Breast epithelium (tissue), 4 donors: ENCODE measurements at regions not wholly inside any gene's neighbourhood (a gene's known extent, or its start where the extent isn't known, plus 50 kb on each side); places are given as distances from the start of the nearest gene placed in this dataset.

Experiments used
- DNase-seq, 2 donors: peaks; one replicate each; pipeline ENCODE4 v3.0.0-alpha.2; 2019; ENCODE audit warnings: low spot score in 2 of 2
- H3K27ac ChIP-seq, 2 donors: fragments of 200-600 bp; sonication (generic) in 1 of 2; one replicate each; pipeline ENCODE4 v1.5.1; 2016 to 2019; ENCODE audit warnings: mild to moderate bottlenecking in 1 of 2
- H3K27me3 ChIP-seq, 2 donors: fragments of 200-600 bp; sonication (generic) in 1 of 2; one replicate each; pipeline versions ENCODE4 v1.5.1 to v1.6.0; 2017 to 2019; ENCODE audit warnings: control low read depth in 1 of 2, mild to moderate bottlenecking in 1 of 2
- H3K36me3 ChIP-seq: fragments of 200-600 bp; one replicate; pipeline ENCODE4 v1.5.1; 2019
- H3K4me1 ChIP-seq, 2 donors: fragments of 200-600 bp; sonication (generic); one replicate each; pipeline ENCODE4 v1.5.1; 2016 to 2019; ENCODE audit warnings: control low read depth in 1 of 2
- H3K4me3 ChIP-seq, 3 donors: fragments of 200-600 bp; sonication (generic); 1 replicate in 2 of 3; 2 replicates in 1 of 3; pipeline ENCODE4 v1.5.1; 2016 to 2019; ENCODE audit warnings: mild to moderate bottlenecking in 3 of 3, moderate library complexity in 2 of 3
- H3K9me3 ChIP-seq, 2 donors: fragments of 200-600 bp; sonication (generic) in 1 of 2; one replicate each; pipeline ENCODE4 v1.5.1; 2016 to 2019; ENCODE audit warnings: control low read depth in 1 of 2
- POLR2A ChIP-seq: fragments of 450-650 bp; IDR thresholded peaks from one replicate; pipeline ENCODE4 v1.6.1; 2016; ENCODE audit warnings: antibody characterized with exemption, mild to moderate bottlenecking, moderate library complexity
- POLR2AphosphoS5 ChIP-seq, 3 donors: sonication (generic); formaldehyde crosslinking; IDR thresholded peaks; one replicate each; pipeline ENCODE4 v1.6.1; 2017; ENCODE audit warnings: antibody characterized with exemption in 3 of 3
- intact Hi-C: fragments of 100-400 bp; cut with DNase I; formaldehyde crosslinking; loops from one replicate; pipeline ENCODE4 v1.15.1; 2023; ENCODE audit warnings: low total_unique reads
- TF ChIP-seq, protein P1 (sequence below), 3 donors: fragments of 450-650 bp; IDR thresholded peaks; one replicate each; pipeline ENCODE4 v1.5.1; 2016 to 2017; ENCODE audit warnings: antibody characterized with exemption in 3 of 3, mild to moderate bottlenecking in 3 of 3, moderate library complexity in 3 of 3

DNA sequence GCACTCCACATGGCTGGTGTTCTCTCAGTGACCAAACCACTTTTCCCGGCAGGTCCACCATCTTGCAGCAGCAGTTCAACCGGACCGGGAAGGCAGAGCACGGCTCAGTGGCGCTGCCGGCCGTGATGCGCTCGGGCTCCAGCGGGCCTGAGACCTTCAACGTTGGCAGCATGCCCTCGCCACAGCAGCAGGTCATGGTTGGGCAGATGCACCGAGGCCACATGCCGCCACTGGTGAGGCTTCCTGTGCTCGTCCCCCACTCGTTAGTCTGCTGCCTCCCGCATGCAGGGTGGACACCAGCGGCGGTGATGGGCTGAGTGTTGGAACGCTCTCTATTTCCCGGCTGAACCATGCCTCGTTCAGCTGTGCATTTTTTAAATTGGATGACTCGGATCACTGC lies 344.9 kb upstream of the TPM1 start:
- no peak overlapping the region for H3K27ac ChIP-seq
- intact Hi-C loops: no loop called here
- no peaks in the 10 kb centered on the region for H3K36me3 ChIP-seq
- DNase-seq: no peak
- H3K9me3 ChIP-seq: no peaks in the 10 kb centered on the region
- no peak for TF ChIP-seq POLR2A
- TF ChIP-seq, protein P1, sequence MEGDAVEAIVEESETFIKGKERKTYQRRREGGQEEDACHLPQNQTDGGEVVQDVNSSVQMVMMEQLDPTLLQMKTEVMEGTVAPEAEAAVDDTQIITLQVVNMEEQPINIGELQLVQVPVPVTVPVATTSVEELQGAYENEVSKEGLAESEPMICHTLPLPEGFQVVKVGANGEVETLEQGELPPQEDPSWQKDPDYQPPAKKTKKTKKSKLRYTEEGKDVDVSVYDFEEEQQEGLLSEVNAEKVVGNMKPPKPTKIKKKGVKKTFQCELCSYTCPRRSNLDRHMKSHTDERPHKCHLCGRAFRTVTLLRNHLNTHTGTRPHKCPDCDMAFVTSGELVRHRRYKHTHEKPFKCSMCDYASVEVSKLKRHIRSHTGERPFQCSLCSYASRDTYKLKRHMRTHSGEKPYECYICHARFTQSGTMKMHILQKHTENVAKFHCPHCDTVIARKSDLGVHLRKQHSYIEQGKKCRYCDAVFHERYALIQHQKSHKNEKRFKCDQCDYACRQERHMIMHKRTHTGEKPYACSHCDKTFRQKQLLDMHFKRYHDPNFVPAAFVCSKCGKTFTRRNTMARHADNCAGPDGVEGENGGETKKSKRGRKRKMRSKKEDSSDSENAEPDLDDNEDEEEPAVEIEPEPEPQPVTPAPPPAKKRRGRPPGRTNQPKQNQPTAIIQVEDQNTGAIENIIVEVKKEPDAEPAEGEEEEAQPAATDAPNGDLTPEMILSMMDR (IDR thresholded peaks at IDR 0.05): no peak
- H3K4me3 ChIP-seq: no peak overlapping the region
- H3K27me3 ChIP-seq: no peaks in the 10 kb centered on the region
- no peaks in the 10 kb centered on the region for H3K4me1 ChIP-seq

DNA sequence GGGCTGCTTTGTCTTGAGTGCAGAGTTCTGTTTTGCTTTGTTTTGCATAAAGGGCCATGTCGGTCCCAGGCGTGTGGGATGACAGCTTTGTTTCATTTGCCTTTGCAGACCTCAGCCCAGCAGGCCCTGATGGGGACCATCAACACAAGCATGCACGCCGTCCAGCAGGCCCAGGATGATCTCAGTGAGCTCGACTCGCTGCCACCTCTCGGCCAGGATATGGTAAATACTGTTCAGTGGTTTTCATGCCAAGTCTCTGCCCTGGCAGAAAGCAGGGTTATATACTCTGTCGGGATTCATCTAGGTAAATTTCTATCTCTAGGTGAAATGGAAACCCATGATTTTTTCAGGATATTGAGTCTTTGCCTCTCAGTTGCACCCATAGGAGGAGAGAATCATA lies 343.9 kb upstream of the TPM1 start:
- no peaks in the 10 kb centered on the region for H3K27me3 ChIP-seq
- no peak overlapping the region for H3K4me3 ChIP-seq
- H3K9me3 ChIP-seq: no peaks in the 10 kb centered on the region
- no peaks in the 10 kb centered on the region for H3K36me3 ChIP-seq
- no peaks in the 10 kb centered on the region for H3K4me1 ChIP-seq
- intact Hi-C loops: no loop called here
- TF ChIP-seq POLR2AphosphoS5 (IDR thresholded peaks at IDR 0.05) (no peak), POLR2A (no peak)
- TF ChIP-seq, protein P1 (IDR thresholded peaks at IDR 0.05): no peak
- no peak for DNase-seq
- H3K27ac ChIP-seq: no peak overlapping the region

DNA sequence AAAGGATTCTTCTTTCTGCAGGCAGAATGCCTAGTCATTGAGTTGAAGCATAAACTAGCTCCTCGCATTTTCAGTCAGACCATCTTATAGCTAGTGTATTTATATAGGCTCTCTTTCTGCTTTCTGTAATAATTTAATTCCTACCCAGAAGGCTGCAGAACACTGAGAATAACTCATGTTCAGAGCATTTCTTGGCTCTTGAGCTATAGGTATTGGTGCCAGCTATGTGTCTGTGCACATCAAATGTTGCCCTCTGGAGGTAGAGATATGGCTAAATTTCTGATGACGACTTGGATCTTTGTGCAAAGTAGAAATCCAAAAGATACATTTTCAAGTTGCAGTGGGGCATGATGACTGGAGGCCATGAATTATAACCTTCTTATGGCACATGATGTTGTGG lies 336.2 kb upstream of the TPM1 start:
- no peak overlapping the region for H3K27ac ChIP-seq
- intact Hi-C loops: no loop called here
- no peaks in the 10 kb centered on the region for H3K36me3 ChIP-seq
- no peaks in the 10 kb centered on the region for H3K9me3 ChIP-seq
- H3K4me1 ChIP-seq: no peaks in the 10 kb centered on the region
- H3K4me3 ChIP-seq: no peak overlapping the region
- no peaks in the 10 kb centered on the region for H3K27me3 ChIP-seq
- no peak for DNase-seq
- TF ChIP-seq POLR2A (no peak), POLR2AphosphoS5 (IDR thresholded peaks at IDR 0.05) (no peak)
- TF ChIP-seq, protein P1 (IDR thresholded peaks at IDR 0.05): no peak

DNA sequence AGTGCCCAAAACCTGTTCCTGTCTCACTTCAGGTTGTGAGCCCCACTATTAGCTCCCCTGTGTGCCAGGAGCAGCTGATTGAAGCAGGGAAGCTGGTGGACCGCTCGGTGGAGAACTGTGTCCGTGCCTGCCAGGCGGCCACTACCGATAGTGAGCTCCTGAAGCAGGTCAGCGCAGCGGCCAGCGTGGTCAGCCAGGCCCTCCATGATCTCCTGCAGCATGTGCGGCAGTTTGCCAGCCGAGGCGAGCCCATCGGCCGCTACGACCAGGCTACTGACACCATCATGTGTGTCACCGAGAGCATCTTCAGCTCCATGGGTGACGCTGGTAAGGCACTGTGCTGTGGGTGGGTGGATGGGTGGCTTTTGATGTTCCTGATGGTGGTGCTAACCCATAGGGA lies 334.1 kb upstream of the TPM1 start:
- TF ChIP-seq, protein P1 (IDR thresholded peaks at IDR 0.05): no peak
- no peak for TF ChIP-seq POLR2A
- no peaks in the 10 kb centered on the region for H3K4me1 ChIP-seq
- DNase-seq: no peak
- no peak overlapping the region for H3K27ac ChIP-seq
- no peaks in the 10 kb centered on the region for H3K9me3 ChIP-seq
- H3K27me3 ChIP-seq: no peaks in the 10 kb centered on the region
- no peak overlapping the region for H3K4me3 ChIP-seq
- H3K36me3 ChIP-seq: no peaks in the 10 kb centered on the region
- intact Hi-C loops: no loop called here

DNA sequence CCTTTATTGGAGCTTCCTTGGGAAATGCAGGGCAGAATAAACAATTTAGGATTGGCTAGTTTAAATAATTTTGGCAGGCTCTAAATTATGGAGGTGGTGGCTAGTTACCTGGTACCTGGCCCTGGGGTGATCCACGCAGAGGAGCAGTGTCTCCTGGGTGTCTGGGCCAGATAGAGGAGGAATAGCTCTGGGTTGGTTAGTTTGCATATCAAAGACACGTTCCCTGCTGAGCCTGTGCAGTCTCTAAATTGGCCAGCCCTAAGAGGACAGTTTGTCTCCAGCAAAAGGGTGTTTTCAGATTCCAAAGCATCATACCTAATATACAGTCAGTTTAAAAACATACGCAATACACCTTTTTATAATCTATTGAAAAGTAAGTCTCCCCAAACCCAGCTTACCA lies 333.3 kb upstream of the TPM1 start:
- no peaks in the 10 kb centered on the region for H3K36me3 ChIP-seq
- no peak for TF ChIP-seq POLR2AphosphoS5 (IDR thresholded peaks at IDR 0.05)
- TF ChIP-seq POLR2A: no peak
- intact Hi-C loops: no loop called here
- no peaks in the 10 kb centered on the region for H3K9me3 ChIP-seq
- DNase-seq: no peak
- H3K27ac ChIP-seq: no peak overlapping the region
- H3K4me1 ChIP-seq: no peaks in the 10 kb centered on the region
- H3K27me3 ChIP-seq: no peaks in the 10 kb centered on the region
- no peak overlapping the region for H3K4me3 ChIP-seq
